K562 (cell line): ENCODE measurements at regions not wholly inside any gene's neighbourhood (a gene's known extent, or its start where the extent isn't known, plus 50 kb on each side); places are given as distances from the start of the nearest gene placed in this dataset.

ENCODE experiments used
- ARID2 ChIP-seq: fragments of 450-650 bp; IDR thresholded peaks from 2 replicates; pipeline ENCODE4 v1.6.1; 2017; ENCODE audit warnings: antibody characterized with exemption, mild to moderate bottlenecking
- ATF6 ChIP-seq: sonication (generic); formaldehyde crosslinking; IDR thresholded peaks from 2 replicates; pipeline ENCODE4 v1.4.0; 2020; ENCODE audit warnings: mild to moderate bottlenecking, missing genetic modification reagents
- CBFA2T3 ChIP-seq: fragments of 450-650 bp; IDR thresholded peaks from 2 replicates; pipeline ENCODE4 v1.6.1; 2017
- CHCHD3 ChIP-seq: fragments of 250-450 bp; sonication (Bioruptor Pico); IDR thresholded peaks from 2 replicates; pipeline ENCODE4 v2.1.2; 2022; ENCODE audit warnings: mild to moderate bottlenecking
- GABPA ChIP-seq: fragments of 200-800 bp; sonication (Bioruptor generic); conservative IDR thresholded peaks from 2 replicates; pipeline ENCODE4 v1.6.1; 2016; ENCODE audit warnings: low read depth, missing genetic modification characterization, missing compliant biosample characterization
- GATA2 ChIP-seq: sonication (generic); formaldehyde crosslinking; IDR thresholded peaks from 2 replicates; pipeline ENCODE4 v1.4.0; 2020; ENCODE audit warnings: mild to moderate bottlenecking, missing genetic modification reagents
- HDGF ChIP-seq: fragments of 450-650 bp; IDR thresholded peaks from 2 replicates; pipeline ENCODE4 v1.6.1; 2016
- NCOA1 ChIP-seq: fragments of 450-650 bp; IDR thresholded peaks from 2 replicates; pipeline ENCODE4 v1.6.1; 2016; ENCODE audit warnings: low read depth
- PPARD ChIP-seq: fragments of 250-450 bp; sonication (Bioruptor Pico); IDR thresholded peaks from 2 replicates; pipeline ENCODE4 v1.8.0; 2022; ENCODE audit warnings: inconsistent platforms, mild to moderate bottlenecking, moderate library complexity
- SIN3A ChIP-seq, 2 experiments: fragments of 150-350 bp in 1 of 2; IDR thresholded peaks; 2 replicates each; pipeline ENCODE4 v1.6.1; 2011 to 2016; ENCODE audit warnings: borderline replicate concordance in 2 of 2, low read depth in 2 of 2, low read length in 2 of 2, mild to moderate bottlenecking in 2 of 2, moderate library complexity in 2 of 2; ENCODE audit not compliant: control insufficient read depth in 1 of 2
- SP2 ChIP-seq: IDR thresholded peaks from 2 replicates; pipeline ENCODE4 v1.6.1; 2011; ENCODE audit warnings: mild to moderate bottlenecking, low read depth, low read length, moderate library complexity; ENCODE audit not compliant: poor library complexity, severe bottlenecking; ENCODE audit errors: extremely low read depth
- THRB ChIP-seq: fragments of 450-650 bp; formaldehyde crosslinking; conservative IDR thresholded peaks from 2 replicates; pipeline ENCODE4 v1.4.0; 2022; ENCODE audit warnings: mild to moderate bottlenecking, missing genetic modification characterization
- ZKSCAN3 ChIP-seq: fragments of 250-450 bp; sonication (Bioruptor Pico); IDR thresholded peaks from 2 replicates; pipeline ENCODE4 v1.4.0; 2020
- ZNF184 ChIP-seq: sonication (generic); formaldehyde crosslinking; IDR thresholded peaks from 2 replicates; pipeline ENCODE4 v1.5.0; 2020; ENCODE audit warnings: missing genetic modification reagents
- ZNF239 ChIP-seq: fragments of 250-450 bp; sonication (Bioruptor Pico); IDR thresholded peaks from 2 replicates; pipeline ENCODE4 v1.4.0; 2020; ENCODE audit warnings: mild to moderate bottlenecking
- ZNF77 ChIP-seq: fragments of 250-450 bp; sonication (Bioruptor Pico); IDR thresholded peaks from 2 replicates; pipeline ENCODE4 v1.5.0; 2020

- TF ChIP-seq THRB (no peak), GABPA (tag) (peak; percentile 76), GATA2 (CRISPR knock-in tag) (peak; percentile 75), HDGF (no peak), SIN3A (IDR thresholded peaks at IDR 0.05; ENCODE audit: borderline replicate concordance in 2 of 2, control insufficient read depth in 1 of 2, low read depth in 2 of 2, low read length in 2 of 2) (no peak), ZNF77 (no peak), CBFA2T3 (peak; percentile 95), SP2 (no peak), ZKSCAN3 (CRISPR knock-in tag) (no peak), CHCHD3 (no peak), NCOA1 (peak; percentile 69), ZNF184 (CRISPR knock-in tag) (no peak), PPARD (CRISPR knock-in tag) (no peak), ZNF239 (no peak), ARID2 (no peak), ATF6 (no peak)
These were observed 61.3 kb upstream of the MME start (continued) for GRCh38 chr3:155018621-155019330.
